Small intestine (tissue), 7 donors: ENCODE measurements at regions not wholly inside any gene's neighbourhood (a gene's known extent, or its start where the extent isn't known, plus 50 kb on each side); places are given as distances from the start of the nearest gene placed in this dataset.

Source experiments
- DNase-seq, 2 donors: peaks; one replicate each; pipeline versions ENCODE4 v3.0.0 to v3.0.0-alpha.2; 2013
- FAIRE-seq: peaks from 2 replicates; lab custom pipeline; 2012; peaks lifted over from hg19 to GRCh38; lab: Jason Lieb, UNC
- H3K27ac ChIP-seq, 3 donors: one replicate each; pipeline ENCODE4 v1.5.1; 2013; ENCODE audit warnings: low read length in 2 of 3, mild to moderate bottlenecking in 2 of 3, control low read depth in 1 of 3, inconsistent platforms in 1 of 3, low read depth in 1 of 3, moderate library complexity in 1 of 3
- H3K27me3 ChIP-seq, 3 donors: one replicate each; pipeline ENCODE4 v1.6.1; 2013; ENCODE audit warnings: low read length in 3 of 3, inconsistent platforms in 1 of 3; ENCODE audit not compliant: control insufficient read depth in 3 of 3, insufficient read depth in 3 of 3
- H3K36me3 ChIP-seq, 3 donors: one replicate each; pipeline ENCODE4 v1.6.1; 2013; ENCODE audit warnings: low read length in 3 of 3, inconsistent platforms in 1 of 3, low read depth in 1 of 3, mild to moderate bottlenecking in 1 of 3, moderate library complexity in 1 of 3; ENCODE audit not compliant: control insufficient read depth in 3 of 3, insufficient read depth in 2 of 3
- H3K4me1 ChIP-seq, 3 donors: one replicate each; pipeline ENCODE4 v1.6.1; 2013; ENCODE audit warnings: low read length in 2 of 3, inconsistent platforms in 1 of 3, low read depth in 1 of 3, mild to moderate bottlenecking in 1 of 3, moderate library complexity in 1 of 3; ENCODE audit not compliant: control insufficient read depth in 3 of 3, insufficient read depth in 2 of 3
- H3K4me3 ChIP-seq, 3 donors: one replicate each; pipeline ENCODE4 v1.5.1; 2013; ENCODE audit warnings: low read length in 3 of 3, control low read depth in 1 of 3, inconsistent platforms in 1 of 3, low read depth in 1 of 3, mild to moderate bottlenecking in 1 of 3, moderate library complexity in 1 of 3
- H3K9me3 ChIP-seq, 2 donors: one replicate each; pipeline ENCODE4 v1.6.1; 2013; ENCODE audit warnings: low read depth in 1 of 2, low read length in 1 of 2; ENCODE audit not compliant: control insufficient read depth in 2 of 2, insufficient read depth in 1 of 2
- WGBS, 3 donors: extraction: QIAGEN DNeasy Blood & Tissue Kit; methylation state at CpG; one replicate each; pipeline ENCODE4 v1.1.7; 2013; 5-methylcytosine and 5-hydroxymethylcytosine counted together
- donor health status: healthy with polysubstance abuse.
- donor health status: control.
- donor health status: control.
- donor health status: Bipolar disorder and iron deficiency.
- donor health status: healthy.

DNA sequence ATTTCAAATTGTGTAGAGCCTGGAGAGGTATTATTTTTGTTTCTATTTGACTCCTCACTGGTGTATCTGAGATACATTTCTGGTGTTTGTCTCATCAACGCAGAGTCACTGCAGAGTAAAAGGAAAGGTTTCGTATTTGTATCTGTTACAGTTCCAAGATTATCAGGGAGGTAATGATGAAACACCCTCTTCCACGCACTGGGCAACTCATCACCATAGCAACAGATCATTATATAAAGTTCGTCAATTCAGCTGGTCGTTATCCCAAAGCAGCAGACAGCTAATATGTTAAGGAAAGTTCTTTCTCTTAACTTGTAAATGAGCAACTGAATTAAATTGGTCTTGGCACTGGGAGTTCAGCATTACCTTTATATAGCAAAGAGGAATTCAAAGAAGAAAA lies 513.5 kb downstream of the MTRR start:
- WGBS, 3 donors: 50 to 68% (median 65%) methylated on average over 5 of the region's 5 CpGs
- Histone ChIP-seq H3K27ac (no peak overlapping the region), H3K9me3 (no peaks in the 10 kb centered on the region), H3K27me3 (no peaks in the 10 kb centered on the region), H3K4me1 (no peaks in the 10 kb centered on the region), H3K36me3 (no peaks in the 10 kb centered on the region), H3K4me3 (no peak overlapping the region)
- DNase-seq (no peak), FAIRE-seq (no peak)

DNA sequence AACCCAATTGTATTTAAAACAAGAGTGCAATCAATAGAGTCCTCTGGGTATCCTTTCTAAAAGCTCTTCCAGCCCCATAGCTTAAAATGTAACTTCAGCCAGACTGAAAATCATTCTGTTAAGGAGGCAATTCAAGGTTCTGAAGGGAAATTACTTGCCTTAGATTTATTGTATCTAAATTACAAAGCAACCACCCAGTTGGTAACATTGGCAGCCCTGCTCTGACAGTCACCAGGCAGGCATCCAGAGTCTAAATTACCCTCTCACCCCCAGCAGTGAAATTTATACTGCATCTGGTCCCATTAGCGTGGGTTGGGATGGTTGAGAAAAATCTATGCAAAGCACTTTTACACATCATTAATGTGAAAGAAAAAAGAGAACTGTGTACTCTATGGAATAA lies 514.7 kb downstream of the MTRR start:
- no peak for FAIRE-seq
- WGBS, 3 donors: 60 to 76% (median 64%) methylated on average over 1 of the region's 1 CpG
- no peak for DNase-seq

GRCh38 chr5:8386719-8387288 lies 517.9 kb downstream of the MTRR start:
- DNase-seq (no peak), FAIRE-seq (no peak)
- Histone ChIP-seq H3K4me1 (no peaks in the 10 kb centered on the region), H3K27me3 (no peaks in the 10 kb centered on the region), H3K27ac (no peak overlapping the region), H3K9me3 (no peaks in the 10 kb centered on the region), H3K36me3 (no peaks in the 10 kb centered on the region), H3K4me3 (no peak overlapping the region)
- 59 to 71% (median 60%) methylated on average over 2 of the region's 2 CpGs for WGBS, 3 donors

More for the DNA sequence above, 514.7 kb downstream of the MTRR start:
- Histone ChIP-seq H3K36me3 (no peaks in the 10 kb centered on the region), H3K9me3 (no peaks in the 10 kb centered on the region), H3K4me3 (no peak overlapping the region), H3K4me1 (no peaks in the 10 kb centered on the region), H3K27ac (no peak overlapping the region), H3K27me3 (no peaks in the 10 kb centered on the region)

- DNase-seq (no peak), FAIRE-seq (no peak)
- Histone ChIP-seq H3K27ac (no peak overlapping the region), H3K36me3 (no peaks in the 10 kb centered on the region), H3K9me3 (no peaks in the 10 kb centered on the region), H3K4me1 (no peaks in the 10 kb centered on the region), H3K4me3 (no peak overlapping the region), H3K27me3 (no peaks in the 10 kb centered on the region)
- WGBS, 3 donors: 62 to 72% (median 64%) methylated on average over 2 of the region's 2 CpGs
Observed at GRCh38 chr5:8391911-8392310, 523.0 kb downstream of the MTRR start.

GRCh38 chr5:8393240-8393639 lies 524.3 kb downstream of the MTRR start:
- H3K4me3 ChIP-seq: no peak overlapping the region
- no peak overlapping the region for H3K27ac ChIP-seq
- FAIRE-seq: no peak
- no peaks in the 10 kb centered on the region for H3K9me3 ChIP-seq
- 49 to 61% (median 54%) methylated on average over 2 of the region's 2 CpGs for WGBS, 3 donors
- H3K27me3 ChIP-seq: no peaks in the 10 kb centered on the region
- no peak for DNase-seq
- no peaks in the 10 kb centered on the region for H3K4me1 ChIP-seq
- H3K36me3 ChIP-seq: no peaks in the 10 kb centered on the region

GRCh38 chr5:8394965-8395364 lies 526.0 kb downstream of the MTRR start:
- 60 to 75% (median 71%) methylated on average over 5 of the region's 5 CpGs for WGBS, 3 donors
- Histone ChIP-seq H3K4me1 (no peaks in the 10 kb centered on the region), H3K27ac (no peak overlapping the region), H3K9me3 (no peaks in the 10 kb centered on the region), H3K27me3 (no peaks in the 10 kb centered on the region), H3K36me3 (no peaks in the 10 kb centered on the region), H3K4me3 (no peak overlapping the region)
- FAIRE-seq (no peak), DNase-seq (no peak)

GRCh38 chr5:8396246-8396645 lies 527.3 kb downstream of the MTRR start:
- H3K9me3 ChIP-seq: no peaks in the 10 kb centered on the region

DNA sequence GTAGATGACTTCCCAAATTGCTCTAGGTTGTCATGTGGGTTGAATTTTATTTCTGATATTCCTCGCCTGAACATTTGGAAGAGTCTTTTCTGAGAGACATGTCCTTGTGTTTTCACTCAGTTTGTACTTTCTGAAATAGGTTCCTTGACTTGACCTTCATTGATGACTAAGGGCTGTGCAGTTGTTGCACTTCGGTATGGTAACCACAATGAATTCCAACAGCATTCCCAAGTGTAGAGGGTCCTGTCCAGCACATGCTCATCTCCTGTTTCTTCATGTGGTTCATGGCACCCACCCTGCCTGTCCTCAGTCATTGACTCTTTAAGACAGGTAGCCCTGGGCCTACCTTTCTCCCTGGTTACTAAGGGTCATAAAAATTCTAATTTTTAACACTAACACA lies 527.8 kb downstream of the MTRR start:
- no peak overlapping the region for H3K4me3 ChIP-seq
- H3K27me3 ChIP-seq: no peaks in the 10 kb centered on the region
- no peak for FAIRE-seq
- H3K4me1 ChIP-seq: no peaks in the 10 kb centered on the region
- no peaks in the 10 kb centered on the region for H3K9me3 ChIP-seq
- DNase-seq: no peak
- no peaks in the 10 kb centered on the region for H3K36me3 ChIP-seq
- WGBS, 3 donors: 79 to 89% (median 87%) methylated on average over 2 of the region's 2 CpGs
- H3K27ac ChIP-seq: no peak overlapping the region

More at GRCh38 chr5:8396246-8396645, 527.3 kb downstream of the MTRR start:
- WGBS, 3 donors: 90 to 94% (median 94%) methylated on average over 1 of the region's 1 CpG
- H3K4me1 ChIP-seq: no peaks in the 10 kb centered on the region
- no peaks in the 10 kb centered on the region for H3K36me3 ChIP-seq
- H3K4me3 ChIP-seq: no peak overlapping the region
- H3K27ac ChIP-seq: no peak overlapping the region
- FAIRE-seq (no peak), DNase-seq (no peak)
- H3K27me3 ChIP-seq: no peaks in the 10 kb centered on the region

DNA sequence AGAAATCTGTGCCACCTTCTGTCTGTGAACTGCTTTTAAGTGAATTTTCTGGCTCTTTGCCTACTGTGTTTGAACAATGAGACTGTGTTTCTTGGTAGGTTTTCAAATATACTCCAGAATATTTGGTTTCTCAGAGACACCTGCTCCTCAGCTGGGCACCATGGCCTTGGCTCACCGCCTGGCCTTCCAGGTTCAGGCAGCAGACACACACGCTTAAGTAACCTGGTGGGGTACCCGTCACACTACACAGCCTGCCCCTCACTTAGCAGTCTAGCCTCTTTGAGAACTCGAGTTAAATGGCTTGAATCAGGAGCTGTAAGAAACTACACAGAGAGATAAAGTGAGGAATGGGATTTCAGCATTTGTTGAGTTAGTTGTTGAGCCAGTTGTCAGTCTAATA lies 530.5 kb downstream of the MTRR start:
- no peak for DNase-seq
- no peak for FAIRE-seq
- H3K36me3 ChIP-seq: no peaks in the 10 kb centered on the region
- H3K4me1 ChIP-seq: no peaks in the 10 kb centered on the region
- 69 to 81% (median 72%) methylated on average over 4 of the region's 4 CpGs for WGBS, 3 donors
- H3K4me3 ChIP-seq: no peak overlapping the region
- H3K27ac ChIP-seq: no peak overlapping the region
- no peaks in the 10 kb centered on the region for H3K27me3 ChIP-seq
- H3K9me3 ChIP-seq: no peaks in the 10 kb centered on the region
